ENCODE measurements at regions not wholly inside any gene's neighbourhood (a gene's known extent, or its start where the extent isn't known, plus 50 kb on each side); places are given as distances from the start of the nearest gene placed in this dataset.

DNA sequence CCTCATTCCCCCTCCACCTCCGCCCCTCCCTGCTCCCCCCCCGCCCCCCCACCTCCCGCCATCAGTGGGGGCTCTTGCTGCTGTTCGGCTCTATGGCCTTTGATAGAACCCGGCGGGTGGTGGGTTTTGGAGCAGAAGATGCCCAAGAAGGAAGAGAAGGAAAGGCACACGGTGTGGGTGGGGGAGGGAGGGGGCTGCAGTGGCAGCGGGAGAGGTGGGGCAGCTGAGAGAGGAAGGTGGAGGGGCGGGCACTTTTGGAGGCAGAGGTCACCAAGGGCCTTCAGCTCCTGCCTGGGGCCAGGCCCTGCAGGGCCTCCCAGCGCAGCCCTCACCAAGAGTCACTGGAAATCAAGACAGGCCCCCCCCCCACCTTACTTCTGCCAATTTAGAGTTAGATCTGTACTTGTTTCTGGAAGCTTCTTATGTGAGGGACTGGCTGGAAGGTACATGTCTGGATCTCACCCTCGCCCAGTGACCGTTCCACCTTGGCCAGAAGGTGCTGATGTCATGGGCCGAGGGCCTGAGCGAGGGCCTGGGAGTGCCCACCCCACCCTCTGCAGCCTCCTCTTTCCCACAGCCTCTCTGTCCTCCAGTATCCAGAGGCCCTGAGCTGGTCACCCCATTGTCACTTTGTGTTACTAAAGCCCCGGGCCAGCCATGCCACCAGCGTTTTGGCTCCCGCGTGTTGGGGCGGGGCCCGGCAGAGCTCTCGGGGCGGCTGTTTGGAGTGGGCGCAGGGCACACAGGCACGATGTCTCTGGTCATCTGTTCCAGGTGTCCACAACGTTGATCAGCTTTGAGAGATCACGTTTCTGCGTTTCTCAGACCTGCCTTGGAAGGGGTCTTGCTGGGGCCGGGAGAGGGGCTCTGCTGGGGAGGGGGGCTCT is 153.9 kb downstream of the KIF26A start:
- no peak overlapping the region for H3K4me3 ChIP-seq (ENCODE audit: low read length in 2 of 2)
- intact Hi-C loops (cut with DNase I), result no loop called here
- H3K4me1 ChIP-seq (ENCODE audit: control insufficient read depth in 1 of 2, insufficient read depth in 2 of 2, low read length in 2 of 2), result no peaks in the 10 kb centered on the region
- no peaks in the 10 kb centered on the region for H3K36me3 ChIP-seq (ENCODE audit: control insufficient read depth in 1 of 2, insufficient read depth in 2 of 2, low read length in 1 of 2)
- no peaks in the 10 kb centered on the region for H3K27me3 ChIP-seq (ENCODE audit: control insufficient read depth in 1 of 2, insufficient read depth in 2 of 2, low read length in 1 of 2)
- WGBS, 2 donors, result 55 to 59% methylated on average over 26 to 28 of the region's 28 CpGs
- H3K27ac ChIP-seq (ENCODE audit: low read depth in 1 of 2, low read length in 2 of 2), result no peak overlapping the region
- ATAC-seq (ENCODE audit: low FRiP score) (no peak), DNase-seq (peak; percentile 33 to 51)
- H3K9me3 ChIP-seq (ENCODE audit: control insufficient read depth, low read length), result no peaks in the 10 kb centered on the region

DNA sequence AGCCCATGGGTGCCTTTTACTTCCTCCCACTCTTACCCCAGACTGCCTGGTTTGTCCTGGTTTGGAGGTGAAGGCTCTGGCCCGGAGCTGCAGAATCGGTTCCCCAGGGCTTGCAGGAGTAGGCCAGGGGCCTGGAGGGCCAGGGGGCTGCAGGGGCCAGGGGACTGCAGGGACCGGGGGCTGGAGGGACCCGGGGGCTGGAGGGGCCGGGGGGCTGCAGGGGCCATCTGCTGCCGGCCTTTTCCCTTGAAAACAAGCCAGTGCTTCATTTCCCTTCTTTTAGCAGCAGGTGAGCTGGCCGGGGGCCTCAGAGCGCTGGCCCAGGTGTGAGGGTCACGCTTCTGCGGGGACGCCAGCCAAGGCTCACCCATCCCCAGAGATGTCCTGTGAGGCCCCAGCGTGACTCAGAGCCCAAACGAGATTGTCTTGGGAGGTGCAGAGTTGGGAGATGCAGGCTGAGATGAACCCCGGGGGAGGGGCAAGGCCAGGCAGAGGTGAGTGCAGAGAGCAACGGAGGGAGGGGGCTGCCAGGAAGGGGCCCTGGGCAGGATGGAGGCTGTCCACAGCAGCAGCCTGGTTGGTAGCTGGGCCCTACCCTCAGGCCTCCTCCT is 154.9 kb downstream of the KIF26A start:
- Histone ChIP-seq H3K9me3 (ENCODE audit: control insufficient read depth, low read length) (no peaks in the 10 kb centered on the region), H3K4me1 (ENCODE audit: control insufficient read depth in 1 of 2, insufficient read depth in 2 of 2, low read length in 2 of 2) (no peaks in the 10 kb centered on the region), H3K36me3 (ENCODE audit: control insufficient read depth in 1 of 2, insufficient read depth in 2 of 2, low read length in 1 of 2) (no peaks in the 10 kb centered on the region), H3K27ac (ENCODE audit: low read depth in 1 of 2, low read length in 2 of 2) (no peak overlapping the region), H3K4me3 (ENCODE audit: low read length in 2 of 2) (no peak overlapping the region), H3K27me3 (ENCODE audit: control insufficient read depth in 1 of 2, insufficient read depth in 2 of 2, low read length in 1 of 2) (no peaks in the 10 kb centered on the region)
- DNase-seq (peak; percentile 24 to 41), ATAC-seq (ENCODE audit: low FRiP score) (no peak)
- 43 to 52% methylated on average over 14 to 15 of the region's 15 CpGs for WGBS, 2 donors
- intact Hi-C loops (cut with DNase I), result no loop called here

DNA sequence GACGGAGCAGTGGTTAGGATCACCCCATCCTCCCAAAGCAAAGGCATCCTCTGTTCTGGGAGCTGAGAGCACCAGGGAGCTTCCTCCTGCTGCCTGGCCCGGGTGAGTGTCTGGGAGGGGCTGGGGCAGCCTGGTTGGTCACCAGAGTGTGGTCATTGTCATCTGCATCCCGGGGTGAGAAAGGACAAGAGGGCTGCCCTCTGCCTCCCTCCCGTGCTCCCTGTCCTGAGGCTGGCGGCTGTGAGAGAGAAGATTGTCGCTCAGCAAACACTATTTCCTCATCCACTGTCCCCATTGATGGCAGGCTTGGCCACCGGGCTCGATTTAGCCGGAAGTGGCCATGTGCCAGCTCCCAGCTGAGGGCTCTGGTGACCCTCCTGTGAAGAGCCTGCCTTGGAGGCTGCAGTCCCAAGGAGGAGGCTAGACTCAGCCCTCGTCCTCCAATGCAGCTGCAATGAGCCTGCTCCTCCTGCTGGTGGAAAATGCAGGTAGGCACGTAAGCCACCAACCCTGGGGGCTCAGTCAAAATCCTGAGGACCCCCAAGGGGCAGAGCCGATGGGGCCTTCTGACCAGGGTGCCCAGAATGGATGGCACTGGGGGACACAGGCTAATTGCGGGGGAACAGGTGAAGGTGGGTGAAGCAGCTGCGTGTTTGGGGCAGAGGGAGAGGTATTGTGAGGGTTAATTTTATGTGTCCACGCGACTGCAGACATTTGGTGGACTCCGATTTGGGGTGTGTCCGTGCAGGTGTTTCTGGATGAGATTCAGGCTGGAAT is 155.7 kb downstream of the KIF26A start:
- Histone ChIP-seq H3K4me1 (ENCODE audit: control insufficient read depth in 1 of 2, insufficient read depth in 2 of 2, low read length in 2 of 2) (no peaks in the 10 kb centered on the region), H3K36me3 (ENCODE audit: control insufficient read depth in 1 of 2, insufficient read depth in 2 of 2, low read length in 1 of 2) (no peaks in the 10 kb centered on the region), H3K4me3 (ENCODE audit: low read length in 2 of 2) (no peak overlapping the region), H3K9me3 (ENCODE audit: control insufficient read depth, low read length) (no peaks in the 10 kb centered on the region), H3K27me3 (ENCODE audit: control insufficient read depth in 1 of 2, insufficient read depth in 2 of 2, low read length in 1 of 2) (no peaks in the 10 kb centered on the region), H3K27ac (ENCODE audit: low read depth in 1 of 2, low read length in 2 of 2) (no peak overlapping the region)
- ATAC-seq (ENCODE audit: low FRiP score), result no peak
- peak; percentile 32 to 67 for DNase-seq
- WGBS, 2 donors, result 57 to 59% methylated on average over 18 of the region's 18 CpGs
- intact Hi-C loops (cut with DNase I), result no loop called here

DNA sequence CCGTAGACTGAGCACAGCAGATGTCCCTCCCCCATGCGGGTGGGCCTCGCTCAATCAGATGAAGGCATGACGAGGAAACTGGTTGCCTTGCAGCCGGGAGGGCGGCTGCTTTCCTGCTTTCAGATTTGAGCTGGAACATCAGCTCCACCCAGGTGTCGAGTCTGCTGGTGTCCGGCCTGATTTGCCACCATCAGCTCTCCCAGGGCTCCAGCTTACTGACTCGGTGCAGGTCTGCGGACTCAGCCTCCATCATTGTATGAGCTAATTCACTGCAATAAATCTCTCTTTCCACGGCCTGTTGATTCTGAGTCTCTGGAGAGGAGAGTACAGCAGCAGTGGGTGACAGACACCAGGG is 156.2 kb downstream of the KIF26A start:
- H3K36me3 ChIP-seq (ENCODE audit: control insufficient read depth in 1 of 2, insufficient read depth in 2 of 2, low read length in 1 of 2), result no peaks in the 10 kb centered on the region
- H3K9me3 ChIP-seq (ENCODE audit: control insufficient read depth, low read length), result no peaks in the 10 kb centered on the region
- WGBS, 2 donors, result 60% methylated on average over 11 of the region's 11 CpGs
- intact Hi-C loops (cut with DNase I), result no loop called here
- H3K27ac ChIP-seq (ENCODE audit: low read depth in 1 of 2, low read length in 2 of 2), result no peak overlapping the region
- no peaks in the 10 kb centered on the region for H3K27me3 ChIP-seq (ENCODE audit: control insufficient read depth in 1 of 2, insufficient read depth in 2 of 2, low read length in 1 of 2)
- H3K4me1 ChIP-seq (ENCODE audit: control insufficient read depth in 1 of 2, insufficient read depth in 2 of 2, low read length in 2 of 2), result no peaks in the 10 kb centered on the region
- DNase-seq (peak; percentile 25 to 65), ATAC-seq (ENCODE audit: low FRiP score) (no peak)
- no peak overlapping the region for H3K4me3 ChIP-seq (ENCODE audit: low read length in 2 of 2)

DNA sequence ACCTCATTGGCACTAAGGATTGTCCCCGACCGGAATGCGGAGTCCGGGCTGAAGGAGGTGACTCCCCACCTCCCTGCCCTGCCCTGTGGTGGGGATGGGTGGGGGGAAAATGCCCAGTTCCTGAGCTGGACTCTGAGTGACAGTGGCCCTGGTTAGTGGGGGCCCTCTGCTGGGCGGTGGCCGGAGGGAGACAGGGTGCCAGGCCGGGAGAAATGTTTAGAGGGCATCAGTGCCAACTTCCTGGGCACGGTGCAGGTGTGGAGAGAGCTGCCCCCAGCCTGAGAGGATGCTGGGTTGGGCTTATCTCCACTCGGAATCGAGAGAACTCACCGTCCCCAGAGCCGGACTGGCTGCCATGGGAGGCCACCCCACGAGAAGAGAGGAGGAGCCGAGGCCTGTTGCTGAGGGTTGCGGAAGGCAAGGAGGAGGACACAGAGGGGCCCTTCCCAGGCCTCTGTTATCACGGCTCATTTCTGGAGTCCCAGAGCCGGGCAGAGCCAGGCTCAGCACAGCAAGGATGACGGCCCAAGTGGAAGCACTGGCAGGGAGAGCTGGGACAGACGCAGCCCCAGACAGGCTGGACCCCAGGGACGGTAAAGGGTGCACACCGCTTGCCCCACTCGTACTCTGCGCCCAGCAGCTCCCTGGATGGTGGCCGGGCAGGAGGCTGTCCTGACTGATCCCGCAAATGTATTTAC is 156.7 kb downstream of the KIF26A start:
- WGBS, 2 donors, result 48 to 54% methylated on average over 25 of the region's 25 CpGs
- H3K4me3 ChIP-seq (ENCODE audit: low read length in 2 of 2), result no peak overlapping the region
- peak; percentile 15 for ATAC-seq (ENCODE audit: low FRiP score)
- H3K4me1 ChIP-seq (ENCODE audit: control insufficient read depth in 1 of 2, insufficient read depth in 2 of 2, low read length in 2 of 2), result no peaks in the 10 kb centered on the region
- intact Hi-C loops (cut with DNase I), result no loop called here
- H3K27ac ChIP-seq (ENCODE audit: low read depth in 1 of 2, low read length in 2 of 2), result no peak overlapping the region
- no peaks in the 10 kb centered on the region for H3K27me3 ChIP-seq (ENCODE audit: control insufficient read depth in 1 of 2, insufficient read depth in 2 of 2, low read length in 1 of 2)
- peak; percentile 24 to 60 for DNase-seq
- H3K36me3 ChIP-seq (ENCODE audit: control insufficient read depth in 1 of 2, insufficient read depth in 2 of 2, low read length in 1 of 2), result no peaks in the 10 kb centered on the region
- no peaks in the 10 kb centered on the region for H3K9me3 ChIP-seq (ENCODE audit: control insufficient read depth, low read length)

DNA sequence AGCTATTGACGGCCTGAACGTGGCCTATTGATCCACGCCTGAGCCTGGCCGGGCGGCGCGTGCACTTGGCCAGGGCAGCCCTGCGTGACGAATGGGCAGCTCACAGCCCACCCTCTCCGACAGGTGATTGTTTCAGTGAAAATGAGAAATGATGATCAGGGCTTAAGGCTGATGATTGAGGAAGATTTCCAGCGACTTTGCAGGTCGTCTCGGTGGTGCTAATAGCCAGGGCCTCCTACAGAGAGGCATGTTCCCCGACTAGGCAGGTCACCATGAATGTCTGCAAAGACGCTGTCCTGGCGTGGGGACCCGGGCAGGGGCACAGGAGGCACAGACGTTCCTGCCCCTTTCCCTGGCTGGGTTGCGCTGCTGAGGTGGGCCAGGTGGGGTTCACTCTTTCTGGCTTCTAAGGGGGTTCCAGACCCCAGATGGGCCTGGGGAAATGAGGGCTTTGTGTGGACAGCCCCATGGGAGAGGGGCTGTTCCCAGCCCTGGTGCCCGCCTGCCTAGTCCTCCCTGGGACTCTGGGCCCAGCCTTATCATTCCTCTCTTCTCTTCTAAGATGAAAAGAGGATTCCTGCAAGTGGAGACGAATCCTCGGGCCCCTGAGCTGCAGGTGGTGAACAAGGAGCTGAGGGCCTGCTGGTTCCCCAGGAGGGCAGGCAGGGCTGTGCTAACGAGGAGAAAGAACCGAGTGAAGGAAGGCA is 157.4 kb downstream of the KIF26A start:
- peak; percentile 25 to 63 for DNase-seq
- ATAC-seq (ENCODE audit: low FRiP score), result no peak
- no peaks in the 10 kb centered on the region for H3K9me3 ChIP-seq (ENCODE audit: control insufficient read depth, low read length)
- H3K27ac ChIP-seq (ENCODE audit: low read depth in 1 of 2, low read length in 2 of 2), result no peak overlapping the region
- no peaks in the 10 kb centered on the region for H3K27me3 ChIP-seq (ENCODE audit: control insufficient read depth in 1 of 2, insufficient read depth in 2 of 2, low read length in 1 of 2)
- H3K4me1 ChIP-seq (ENCODE audit: control insufficient read depth in 1 of 2, insufficient read depth in 2 of 2, low read length in 2 of 2), result no peaks in the 10 kb centered on the region
- 87 to 90% methylated on average over 23 to 24 of the region's 24 CpGs for WGBS, 2 donors
- no peak overlapping the region for H3K4me3 ChIP-seq (ENCODE audit: low read length in 2 of 2)
- intact Hi-C loops (cut with DNase I), result no loop called here
- H3K36me3 ChIP-seq (ENCODE audit: control insufficient read depth in 1 of 2, insufficient read depth in 2 of 2, low read length in 1 of 2), result no peaks in the 10 kb centered on the region

DNA sequence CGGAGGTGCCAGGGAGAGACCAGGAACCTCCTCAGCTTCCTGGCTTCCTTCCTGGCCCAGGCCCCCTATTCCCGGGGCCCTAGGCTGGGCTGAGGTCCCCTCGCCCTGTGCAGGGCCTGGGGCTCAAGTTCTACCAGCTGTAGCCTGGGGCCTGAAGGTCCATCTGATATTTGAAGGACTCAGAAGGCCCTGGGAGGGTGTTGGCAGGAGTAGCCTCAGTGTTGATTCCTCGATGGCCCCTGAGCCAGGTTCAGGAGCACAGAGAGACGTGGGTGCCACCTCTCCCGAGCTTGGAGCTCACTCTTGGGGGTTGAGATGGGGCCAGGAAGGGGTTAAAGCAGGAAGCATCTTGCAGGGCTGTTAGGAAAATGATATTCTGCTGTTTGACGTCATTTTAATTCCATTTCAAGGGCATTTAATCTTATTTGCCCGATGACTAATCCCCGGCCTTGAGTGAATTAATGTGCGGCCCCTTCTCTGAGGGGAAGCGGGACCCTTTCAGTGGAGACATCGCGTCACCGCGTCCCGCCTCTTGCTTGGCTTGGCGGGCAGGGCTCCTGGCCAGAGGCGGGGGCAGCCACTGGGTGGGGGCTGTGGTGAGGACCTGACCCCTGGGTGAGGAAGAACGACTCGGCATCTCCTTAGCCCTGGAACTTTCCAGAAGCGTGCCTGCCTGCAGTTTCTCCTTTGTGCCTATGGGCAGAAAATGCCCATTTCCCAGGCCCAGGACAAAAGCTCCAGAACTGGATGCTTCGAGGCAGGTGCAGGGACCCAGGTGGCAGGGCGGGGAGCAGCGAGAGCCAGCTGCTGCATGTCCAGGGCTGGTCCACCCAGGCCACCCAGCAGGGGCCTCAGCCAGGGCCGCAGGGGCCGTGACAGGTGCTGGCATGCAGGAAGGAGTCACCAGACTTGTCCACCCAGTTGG is 158.3 kb downstream of the KIF26A start:
- no peak overlapping the region for H3K4me3 ChIP-seq (ENCODE audit: low read length in 2 of 2)
- 43 to 55% methylated on average over 25 to 26 of the region's 26 CpGs for WGBS, 2 donors
- H3K27ac ChIP-seq (ENCODE audit: low read depth in 1 of 2, low read length in 2 of 2), result no peak overlapping the region
- H3K9me3 ChIP-seq (ENCODE audit: control insufficient read depth, low read length), result no peaks in the 10 kb centered on the region
- H3K36me3 ChIP-seq (ENCODE audit: control insufficient read depth in 1 of 2, insufficient read depth in 2 of 2, low read length in 1 of 2), result no peaks in the 10 kb centered on the region
- no peaks in the 10 kb centered on the region for H3K27me3 ChIP-seq (ENCODE audit: control insufficient read depth in 1 of 2, insufficient read depth in 2 of 2, low read length in 1 of 2)
- ATAC-seq (ENCODE audit: low FRiP score) (no peak), DNase-seq (peak; percentile 44 to 72)
- intact Hi-C loops (cut with DNase I), result no loop called here
- no peaks in the 10 kb centered on the region for H3K4me1 ChIP-seq (ENCODE audit: control insufficient read depth in 1 of 2, insufficient read depth in 2 of 2, low read length in 2 of 2)
